GM23338 (cell line): ENCODE measurements at regions not wholly inside any gene's neighbourhood (a gene's known extent, or its start where the extent isn't known, plus 50 kb on each side); places are given as distances from the start of the nearest gene placed in this dataset.

Source experiments
- ATAC-seq: fragments of 200-7000 bp; cut with Tn5 transposase; 3 replicates; pipeline ENCODE4 v1.9.1; 2020
- DNase-seq: peaks from one replicate; pipeline ENCODE4 v3.0.0-alpha.2; 2015; ENCODE audit warnings: low spot score
- H2AFZ ChIP-seq: fragments of 200-600 bp; sonication (generic); 2 replicates; pipeline ENCODE4 v1.8.0; 2016; ENCODE audit warnings: antibody characterized with exemption, mild to moderate bottlenecking, moderate library complexity
- H3F3A ChIP-seq: fragments of 200-600 bp; sonication (generic); replicated peaks from 2 replicates; pipeline ENCODE4 v1.8.0; 2017; ENCODE audit warnings: antibody characterized with exemption, mixed run types, low read depth
- H3K27ac ChIP-seq: fragments of 200-600 bp; sonication (generic); 2 replicates; pipeline ENCODE4 v1.6.1; 2016; ENCODE audit warnings: low read depth
- H3K27me3 ChIP-seq: fragments of 200-600 bp; sonication (generic); 2 replicates; pipeline ENCODE4 v1.8.0; 2016; ENCODE audit warnings: mild to moderate bottlenecking, mixed run types, moderate library complexity; ENCODE audit not compliant: insufficient read depth
- H3K36me3 ChIP-seq: fragments of 200-600 bp; sonication (generic); 2 replicates; pipeline ENCODE4 v1.8.0; 2016; ENCODE audit warnings: mild to moderate bottlenecking; ENCODE audit not compliant: insufficient read depth
- H3K4me1 ChIP-seq: fragments of 200-600 bp; sonication (generic); 2 replicates; pipeline ENCODE4 v1.8.0; 2016; ENCODE audit warnings: mild to moderate bottlenecking, moderate library complexity; ENCODE audit not compliant: insufficient read depth
- H3K4me2 ChIP-seq: fragments of 200-600 bp; sonication (generic); 2 replicates; pipeline ENCODE4 v1.7.1; 2017; ENCODE audit warnings: mixed run types
- H3K4me3 ChIP-seq: fragments of 200-600 bp; sonication (generic); 2 replicates; pipeline ENCODE4 v1.6.1; 2016; ENCODE audit warnings: mixed run types
- H3K79me2 ChIP-seq: fragments of 200-600 bp; sonication (generic); replicated peaks from 2 replicates; pipeline ENCODE4 v1.8.0; 2017; ENCODE audit warnings: mild to moderate bottlenecking; ENCODE audit not compliant: insufficient read depth
- H3K9me2 ChIP-seq: fragments of 200-600 bp; sonication (generic); 2 replicates; pipeline ENCODE4 v1.8.0; 2017; ENCODE audit not compliant: insufficient read depth
- H4K20me1 ChIP-seq: fragments of 200-600 bp; sonication (generic); replicated peaks from 2 replicates; pipeline ENCODE4 v1.8.0; 2017; ENCODE audit warnings: mild to moderate bottlenecking; ENCODE audit not compliant: insufficient read depth
- H3K27ac Mint-ChIP-seq: 2 replicates; pipeline ENCODE4 v1.8.0; 2020; ENCODE audit warnings: inconsistent platforms, mild to moderate bottlenecking, moderate library complexity, mixed read lengths
- H3K27me3 Mint-ChIP-seq: 3 replicates; pipeline ENCODE4 v1.8.0; 2022; ENCODE audit warnings: low read depth, mild to moderate bottlenecking, moderate library complexity, mixed read lengths, inconsistent platforms; ENCODE audit not compliant: insufficient read depth, poor library complexity
- H3K36me3 Mint-ChIP-seq: 3 replicates; pipeline ENCODE4 v1.8.0; 2021; ENCODE audit warnings: low read depth, mild to moderate bottlenecking, inconsistent platforms, moderate library complexity, mixed read lengths
- H3K4me1 Mint-ChIP-seq: 3 replicates; pipeline ENCODE4 v1.8.0; 2020; ENCODE audit warnings: mild to moderate bottlenecking, inconsistent platforms, mixed read lengths
- H3K4me3 Mint-ChIP-seq: 3 replicates; pipeline ENCODE4 v1.8.0; 2021; ENCODE audit warnings: moderate library complexity, mild to moderate bottlenecking, inconsistent platforms, mixed read lengths
- H3K9me3 Mint-ChIP-seq: 3 replicates; pipeline ENCODE4 v1.8.0; 2020; ENCODE audit warnings: moderate library complexity, mild to moderate bottlenecking, inconsistent platforms, mixed read lengths
- CTCF ChIP-seq, 2 experiments: fragments of 200-600 bp in 1 of 2; sonication (generic) in 1 of 2; conservative IDR thresholded peaks; 2 replicates each; pipeline versions ENCODE4 v1.5.1 to v1.6.1; 2016 to 2017; ENCODE audit warnings: antibody characterized with exemption in 2 of 2, low read depth in 2 of 2, mild to moderate bottlenecking in 2 of 2, moderate library complexity in 1 of 2
- ETS1 ChIP-seq: IDR thresholded peaks from 2 replicates; pipeline ENCODE4 v1.6.1; 2016; ENCODE audit warnings: antibody characterized with exemption
- EZH2phosphoT487 ChIP-seq: fragments of 200-600 bp; sonication (generic); IDR thresholded peaks from one replicate; pipeline ENCODE4 v1.8.1; 2018; ENCODE audit warnings: antibody characterized with exemption; ENCODE audit not compliant: unreplicated experiment
- JUNB ChIP-seq: IDR thresholded peaks from one replicate; pipeline ENCODE4 v1.6.1; 2016; ENCODE audit warnings: antibody characterized with exemption; ENCODE audit not compliant: unreplicated experiment
- ZNF462 ChIP-seq: fragments of 250-450 bp; sonication (Bioruptor Pico); IDR thresholded peaks from 2 replicates; pipeline ENCODE4 v1.5.0; 2020; ENCODE audit warnings: mild to moderate bottlenecking, moderate library complexity

- Mint-ChIP-seq H3K27ac (no peak overlapping the region), H3K36me3 (no peaks in the 10 kb centered on the region), H3K27me3 (peaks cover 10% of the 10 kb centered on the region), H3K4me1 (peaks cover 5% of the 10 kb centered on the region), H3K9me3 (no peaks in the 10 kb centered on the region), H3K4me3 (no peak overlapping the region)
- no peaks in the 10 kb centered on the region for H3F3A ChIP-seq
- H4K20me1 ChIP-seq: no peaks in the 10 kb centered on the region
- ATAC-seq (peak; percentile 90), DNase-seq (peak; percentile 63)
- H3K4me2 ChIP-seq: no peak overlapping the region
- TF ChIP-seq ZNF462 (CRISPR knock-in tag) (no peak), JUNB (no peak), ETS1 (no peak), CTCF (conservative IDR thresholded peaks at IDR 0.05; ENCODE audit: low read depth in 2 of 2) (no peak), EZH2phosphoT487 (no peak)
- no peaks in the 10 kb centered on the region for H3K36me3 ChIP-seq
- peak overlapping the region; percentile 95 for H2AFZ ChIP-seq
- H3K27me3 ChIP-seq: no peaks in the 10 kb centered on the region
- H3K4me3 ChIP-seq: no peak overlapping the region
- no peaks in the 10 kb centered on the region for H3K79me2 ChIP-seq
- no peaks in the 10 kb centered on the region for H3K4me1 ChIP-seq
- no peaks in the 10 kb centered on the region for H3K9me2 ChIP-seq
- no peak overlapping the region for H3K27ac ChIP-seq
Measured at GRCh38 chr1:40922969-40923368, 56.5 kb upstream of the CTPS1 start.
